ENCODE measurements at regions not wholly inside any gene's neighbourhood (a gene's known extent, or its start where the extent isn't known, plus 50 kb on each side); places are given as distances from the start of the nearest gene placed in this dataset.

GRCh38 chr1:30316056-30316455 is 407.3 kb downstream of the MATN1 start:
- no peak for DNase-seq (ENCODE audit: low read depth)

GRCh38 chr1:30315185-30315960 is 408.0 kb downstream of the MATN1 start:
- DNase-seq (ENCODE audit: low read depth), result no peak

- no peak for DNase-seq (ENCODE audit: low read depth)
These were observed 408.8 kb downstream of the MATN1 start for GRCh38 chr1:30314591-30314990.

- DNase-seq (ENCODE audit: low read depth), result no peak
These were observed 409.8 kb downstream of the MATN1 start for GRCh38 chr1:30313584-30313983.

- DNase-seq (ENCODE audit: low read depth), result no peak
These were observed 410.2 kb downstream of the MATN1 start for GRCh38 chr1:30313176-30313575.

GRCh38 chr1:30312226-30312625 is 411.2 kb downstream of the MATN1 start:
- DNase-seq (ENCODE audit: low read depth), result no peak

- no peak for DNase-seq (ENCODE audit: low read depth)
These were observed 411.6 kb downstream of the MATN1 start for GRCh38 chr1:30311749-30312148.

GRCh38 chr1:30310966-30311742 is 412.2 kb downstream of the MATN1 start:
- DNase-seq (ENCODE audit: low read depth), result no peak

- DNase-seq (ENCODE audit: low read depth), result no peak
These were observed 416.2 kb downstream of the MATN1 start for GRCh38 chr1:30307182-30307581.

- no peak for DNase-seq (ENCODE audit: low read depth)
These were observed 417.9 kb downstream of the MATN1 start for GRCh38 chr1:30305519-30305918.

- DNase-seq (ENCODE audit: low read depth), result no peak
These were observed 418.3 kb downstream of the MATN1 start for GRCh38 chr1:30305061-30305460.

GRCh38 chr1:30304080-30304479 is 419.3 kb downstream of the MATN1 start:
- DNase-seq (ENCODE audit: low read depth), result no peak

GRCh38 chr1:30303387-30303786 is 420.0 kb downstream of the MATN1 start:
- DNase-seq (ENCODE audit: low read depth), result no peak

- no peak for DNase-seq (ENCODE audit: low read depth)
These were observed 420.5 kb downstream of the MATN1 start for GRCh38 chr1:30302858-30303257.

GRCh38 chr1:30300669-30301068 is 422.7 kb downstream of the MATN1 start:
- no peak for DNase-seq (ENCODE audit: low read depth)

GRCh38 chr1:30299393-30299792 is 424.0 kb downstream of the MATN1 start:
- no peak for DNase-seq (ENCODE audit: low read depth)

GRCh38 chr1:30295674-30296073 is 427.7 kb downstream of the MATN1 start:
- DNase-seq (ENCODE audit: low read depth), result no peak

GRCh38 chr1:30295266-30295665 is 428.1 kb downstream of the MATN1 start:
- no peak for DNase-seq (ENCODE audit: low read depth)

- DNase-seq (ENCODE audit: low read depth), result no peak
These were observed 428.9 kb downstream of the MATN1 start for GRCh38 chr1:30294508-30294907.

- DNase-seq (ENCODE audit: low read depth), result no peak
These were observed 430.9 kb downstream of the MATN1 start for GRCh38 chr1:30292451-30292850.

- DNase-seq (ENCODE audit: low read depth), result no peak
These were observed 431.9 kb downstream of the MATN1 start for GRCh38 chr1:30291526-30291925.

GRCh38 chr1:30290581-30290980 is 432.8 kb downstream of the MATN1 start:
- DNase-seq (ENCODE audit: low read depth), result no peak

GRCh38 chr1:30287976-30288375 is 435.4 kb downstream of the MATN1 start:
- DNase-seq (ENCODE audit: low read depth), result no peak

Data from renal cortical epithelial cell (primary cell).